ENCODE measurements at regions not wholly inside any gene's neighbourhood (a gene's known extent, or its start where the extent isn't known, plus 50 kb on each side); places are given as distances from the start of the nearest gene placed in this dataset.

GRCh38 chr1:213550804-213551203, 437.0 kb upstream of the PROX1 start:
- TF ChIP-seq CTCF (IDR thresholded peaks at IDR 0.05) (no peak), EZH2 (IDR thresholded peaks at IDR 0.05; ENCODE audit: borderline replicate concordance, insufficient read depth, low read depth, low read length, poor library complexity, severe bottlenecking) (no peak)

Data from B cell (primary cell).